ENCODE measurements at regions not wholly inside any gene's neighbourhood (a gene's known extent, or its start where the extent isn't known, plus 50 kb on each side); places are given as distances from the start of the nearest gene placed in this dataset.

- TF ChIP-seq POLR2A (IDR thresholded peaks at IDR 0.05; ENCODE audit: low read depth, low read length) = no peak
- no peak for TF ChIP-seq POLR2AphosphoS5 (IDR thresholded peaks at IDR 0.05; ENCODE audit: low read depth, low read length)
Measured at GRCh38 chr6:105539911-105540310, 137.0 kb upstream of the PREP start.

Measured in GM12892 (cell line).